ENCODE measurements at regions not wholly inside any gene's neighbourhood (a gene's known extent, or its start where the extent isn't known, plus 50 kb on each side); places are given as distances from the start of the nearest gene placed in this dataset.

DNA sequence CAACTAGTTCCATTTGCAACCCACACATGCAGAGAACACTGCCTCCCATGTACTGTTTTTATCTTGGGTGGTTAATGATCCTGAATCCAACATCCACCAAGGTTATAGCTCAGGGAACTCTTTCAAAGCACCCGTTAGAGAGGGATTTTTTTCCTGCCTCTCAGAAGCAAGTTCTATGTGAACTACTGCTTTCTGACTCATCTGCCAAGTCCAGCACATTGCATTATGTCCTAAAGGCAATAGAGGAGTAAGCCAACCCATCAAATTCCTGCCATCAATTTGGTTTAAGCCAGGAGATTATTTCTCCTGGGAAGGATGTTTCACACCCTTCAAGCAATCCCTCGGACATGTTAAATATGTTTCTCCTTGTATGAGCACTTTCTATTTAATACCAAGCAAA is 334.5 kb downstream of the GASK1B start:
- no peak for DNase-seq

- DNase-seq: no peak
Observed at GRCh38 chr4:157837071-157837703, 335.6 kb downstream of the GASK1B start.

DNA sequence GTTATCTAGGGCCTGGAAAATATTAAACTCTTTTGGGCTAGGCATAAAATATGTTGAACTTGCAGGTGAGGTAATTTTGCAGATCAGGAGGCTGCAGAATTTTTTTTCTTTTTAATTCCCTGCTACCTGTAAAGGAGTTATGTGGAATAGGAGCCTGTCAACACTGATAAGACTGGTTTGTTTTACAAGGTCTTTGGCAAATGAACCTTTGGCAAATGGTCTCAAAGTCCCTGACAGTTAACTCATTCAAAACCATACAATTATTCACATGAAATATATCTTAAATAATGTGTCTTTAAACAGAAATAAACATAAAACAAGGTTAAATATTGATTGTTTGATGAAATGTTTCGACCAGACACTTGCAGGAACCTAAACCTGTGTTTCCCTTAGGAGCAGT is 340.2 kb downstream of the GASK1B start:
- DNase-seq: no peak

- DNase-seq: no peak
Observed at GRCh38 chr4:157824021-157824420, 348.8 kb downstream of the GASK1B start.

- DNase-seq: no peak
Observed at GRCh38 chr4:157821814-157822213, 351.0 kb downstream of the GASK1B start.

DNA sequence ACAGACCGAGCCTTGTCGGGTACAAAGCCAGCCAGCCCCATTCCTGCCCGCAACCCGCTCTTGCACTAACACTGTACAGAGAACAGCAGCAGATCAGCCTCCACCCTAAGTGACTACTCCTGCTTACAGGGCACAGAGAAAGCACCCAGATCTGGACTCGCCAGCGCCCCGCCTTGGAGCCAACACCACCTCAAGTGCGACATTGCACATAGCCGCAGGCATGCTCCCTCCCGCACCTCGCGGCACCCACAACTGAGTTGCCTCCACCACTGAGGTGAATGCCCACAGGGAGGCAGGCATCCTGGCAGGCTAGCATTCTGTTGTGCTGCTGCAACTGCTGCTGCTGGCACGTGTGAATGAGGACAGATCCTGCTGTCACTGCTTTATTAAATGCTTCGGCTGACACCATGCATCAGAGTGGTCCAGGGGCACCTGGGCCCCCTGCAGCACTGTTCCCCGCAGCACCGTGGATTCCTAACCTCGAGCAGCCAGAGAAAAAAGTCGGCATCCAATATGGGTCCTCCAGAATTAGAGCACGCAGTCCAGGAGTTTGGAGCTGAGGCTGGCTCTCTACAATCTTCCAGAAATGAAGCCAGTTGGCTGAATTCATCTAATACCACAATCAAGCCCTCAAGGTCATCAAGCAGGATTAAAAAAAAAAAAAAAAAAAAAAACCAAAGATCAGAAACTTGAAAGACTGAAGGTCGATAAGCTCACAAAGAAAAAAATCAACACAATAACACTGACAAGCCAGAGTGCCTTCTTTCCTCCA is 352.9 kb downstream of the GASK1B start:
- no peak for DNase-seq

DNA sequence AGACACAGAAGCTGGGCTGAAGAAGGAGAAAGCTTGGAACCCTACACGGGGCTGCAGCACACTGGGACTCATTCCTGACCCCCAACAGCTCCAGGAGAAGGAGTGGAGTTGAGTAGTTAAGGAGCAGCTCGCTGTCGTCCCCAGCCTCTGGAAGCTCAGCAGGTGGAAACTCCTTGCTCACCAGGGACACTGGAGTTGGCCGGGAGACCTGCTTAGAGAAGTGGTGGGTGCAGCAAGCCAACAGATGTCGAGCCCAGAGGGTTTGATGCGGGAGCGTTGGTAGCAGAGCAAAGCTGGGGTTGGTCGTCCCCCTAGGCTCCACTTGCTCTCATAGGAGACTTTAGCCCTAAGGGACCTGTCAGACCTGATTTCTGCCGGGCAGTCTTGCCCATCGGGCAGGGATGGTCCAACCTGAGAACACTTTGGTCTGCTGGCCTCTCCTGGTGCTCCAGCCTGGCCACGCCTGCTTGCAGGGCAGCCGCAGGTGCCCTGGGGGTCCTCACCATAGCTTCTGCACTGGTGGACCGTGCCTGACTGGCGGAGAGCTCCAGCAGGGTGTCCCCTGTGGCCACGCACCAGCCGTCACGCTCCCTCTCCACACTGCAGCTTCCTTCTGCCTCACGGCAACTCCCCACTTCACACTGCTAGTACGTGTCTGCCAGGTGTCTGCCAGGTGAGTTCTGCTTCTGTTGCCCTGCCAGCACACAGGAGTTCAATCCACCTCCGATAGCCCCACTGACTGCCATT is 353.7 kb downstream of the GASK1B start:
- DNase-seq: no peak

GRCh38 chr4:157810137-157810774 is 362.6 kb downstream of the GASK1B start:
- no peak for DNase-seq

DNA sequence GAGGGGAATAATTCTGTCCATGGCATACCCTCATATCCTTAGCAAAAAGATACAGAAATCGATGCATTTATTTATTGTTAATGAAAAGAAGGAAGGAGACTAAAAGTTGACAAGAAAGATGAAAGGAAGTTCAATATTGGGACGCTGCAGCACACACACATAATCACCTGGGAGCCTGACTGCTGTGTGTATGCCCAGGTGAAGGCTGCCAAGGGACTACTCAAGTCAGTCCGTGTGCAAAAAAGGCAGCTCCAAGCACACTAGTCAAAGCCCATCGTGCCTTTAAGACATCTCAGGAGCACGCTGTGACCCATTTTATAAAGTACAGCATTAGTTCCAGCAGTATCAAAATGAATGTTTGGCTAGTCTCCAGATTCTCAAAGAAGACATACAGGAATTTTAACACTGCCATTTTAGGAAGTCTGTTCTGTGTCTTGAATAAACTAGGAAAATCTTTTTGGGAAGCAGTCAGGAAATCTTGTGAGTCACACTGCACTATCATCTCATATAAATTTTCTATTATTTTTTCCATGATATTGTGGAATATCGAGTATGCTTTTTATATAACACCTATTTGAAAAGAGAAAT is 363.9 kb downstream of the GASK1B start:
- no peak for DNase-seq

GRCh38 chr4:157806184-157806583 is 366.6 kb downstream of the GASK1B start:
- DNase-seq: no peak

DNA sequence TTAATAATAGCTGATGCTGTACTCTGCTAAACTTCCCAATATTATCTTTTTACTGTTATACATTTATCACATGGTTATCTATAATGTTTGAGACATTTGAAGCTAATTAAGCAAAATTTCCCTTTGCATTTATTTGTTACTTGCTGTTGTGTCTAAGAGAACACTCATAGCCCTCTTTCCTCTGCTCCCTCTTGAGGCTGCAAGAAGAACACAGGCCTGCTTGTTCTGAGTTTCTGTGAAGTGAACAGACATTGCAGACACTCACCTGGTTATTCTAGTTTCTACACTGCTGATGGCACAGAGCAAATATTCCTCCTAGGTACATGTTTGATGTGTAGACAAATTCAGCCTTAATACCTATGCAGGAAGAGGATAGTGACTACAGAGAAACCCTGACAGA is 367.8 kb downstream of the GASK1B start:
- DNase-seq: no peak

DNA sequence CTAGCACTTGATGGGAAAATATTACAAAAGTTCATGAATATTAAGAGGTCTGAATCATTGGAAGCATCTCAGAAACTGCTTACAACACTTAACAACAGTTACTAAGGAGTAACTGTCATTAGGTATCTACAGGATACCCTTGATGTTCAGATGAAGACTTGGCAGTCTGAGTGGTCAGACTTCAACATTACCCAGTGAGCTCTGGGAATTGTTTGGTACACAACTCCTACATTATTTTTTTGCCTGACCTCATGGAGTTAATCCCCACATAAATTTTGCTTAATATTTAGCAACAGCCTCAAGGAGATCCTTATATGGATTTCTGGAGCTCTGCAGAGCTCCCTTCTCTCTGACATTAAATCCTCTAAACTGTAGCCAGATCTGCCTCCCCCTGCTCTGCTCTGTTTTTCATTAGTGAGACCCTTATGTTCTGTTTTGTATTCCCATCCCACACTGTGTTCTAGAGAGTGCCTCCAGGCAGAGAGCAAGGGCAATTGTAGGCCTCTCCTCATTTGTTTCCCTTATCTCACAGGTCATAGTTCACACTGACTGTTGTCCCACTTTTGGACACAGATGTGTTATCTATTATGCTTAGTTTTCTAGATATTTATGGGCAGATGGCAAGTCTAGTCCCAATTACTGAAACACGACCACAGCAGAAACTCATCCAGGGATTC is 368.8 kb downstream of the GASK1B start:
- DNase-seq: no peak

DNA sequence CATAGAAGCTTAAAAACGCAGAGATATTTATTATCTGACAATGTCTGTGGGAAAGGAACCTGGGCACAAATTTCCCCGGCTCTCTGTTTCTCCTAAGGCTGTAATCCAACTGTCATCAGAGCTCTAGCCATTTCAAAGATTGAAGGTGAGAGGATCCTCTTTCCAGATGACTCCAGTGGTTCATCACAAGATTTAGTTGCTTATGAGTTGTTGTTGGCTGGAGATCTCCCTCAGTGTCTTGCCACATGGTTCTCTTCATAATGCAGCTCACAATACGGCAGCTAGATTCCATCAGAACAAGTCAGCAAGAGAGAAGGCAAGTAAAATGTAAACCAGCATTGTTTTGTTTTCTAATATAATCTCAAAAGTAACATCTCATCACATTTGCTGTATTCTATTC is 369.4 kb downstream of the GASK1B start:
- no peak for DNase-seq

DNA sequence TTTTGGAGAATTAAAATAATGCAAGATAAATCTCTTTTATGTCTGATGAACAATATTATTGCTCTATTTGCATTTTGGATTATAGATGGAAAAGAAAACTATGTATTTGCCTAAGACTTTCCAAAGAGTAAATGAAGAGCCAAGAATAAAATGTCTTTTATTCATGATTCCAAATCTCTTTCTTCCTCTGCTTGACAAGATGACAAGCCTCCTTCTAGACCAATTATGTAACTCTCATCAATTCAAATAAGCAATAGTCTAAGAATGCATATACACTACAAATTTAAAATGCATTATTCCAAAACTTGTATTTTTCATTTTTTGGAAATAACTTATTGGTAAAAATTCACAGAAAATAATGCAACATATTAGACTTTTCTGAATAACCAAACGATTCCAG is 377.3 kb downstream of the GASK1B start:
- DNase-seq: no peak

GRCh38 chr4:157792716-157793115 is 380.1 kb downstream of the GASK1B start:
- DNase-seq: no peak

- no peak for DNase-seq
Observed at GRCh38 chr4:157791236-157791635, 381.6 kb downstream of the GASK1B start.

DNA sequence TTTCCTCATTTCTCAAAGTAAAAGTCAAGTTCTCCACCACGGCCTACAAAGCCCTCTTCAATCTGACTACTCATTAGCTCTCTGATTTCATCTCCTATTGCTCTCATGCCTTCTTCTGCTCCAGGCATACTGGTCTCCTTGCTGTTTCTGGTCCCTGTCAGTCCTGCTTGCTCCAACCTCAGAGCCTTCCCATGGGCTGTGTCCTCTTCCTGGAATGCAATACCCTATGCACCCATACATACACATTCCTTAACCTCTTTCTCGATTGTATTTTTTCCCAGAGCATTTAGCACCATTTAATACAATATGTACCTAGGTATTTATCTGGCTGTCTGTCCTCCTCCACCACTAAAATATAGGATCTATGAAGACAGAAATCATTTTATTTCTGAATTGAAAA is 385.2 kb downstream of the GASK1B start:
- DNase-seq: no peak

DNA sequence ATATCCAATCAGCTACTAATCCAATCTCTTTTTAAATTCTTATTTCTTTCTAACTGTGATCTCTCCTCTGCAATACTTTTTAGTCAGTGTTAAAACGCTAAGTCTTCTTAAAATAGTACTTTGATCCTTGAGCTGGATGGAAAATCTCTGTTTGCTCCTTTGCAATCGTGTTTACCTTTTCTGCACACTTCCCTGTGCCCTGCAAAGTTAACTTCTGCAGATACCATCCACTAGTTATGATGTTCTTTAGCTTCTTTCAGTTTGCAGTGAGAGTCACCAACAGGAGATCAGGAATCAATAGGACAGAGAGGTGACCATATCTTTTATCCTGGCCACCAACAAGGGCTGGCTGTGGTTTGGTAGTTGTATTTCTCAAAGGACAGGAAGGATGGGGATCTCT is 391.5 kb downstream of the GASK1B start:
- no peak for DNase-seq

- DNase-seq: no peak
Observed at GRCh38 chr4:157779081-157779480, 393.7 kb downstream of the GASK1B start.

- no peak for DNase-seq
Observed at GRCh38 chr4:157776930-157777528, 395.8 kb downstream of the GASK1B start.

DNA sequence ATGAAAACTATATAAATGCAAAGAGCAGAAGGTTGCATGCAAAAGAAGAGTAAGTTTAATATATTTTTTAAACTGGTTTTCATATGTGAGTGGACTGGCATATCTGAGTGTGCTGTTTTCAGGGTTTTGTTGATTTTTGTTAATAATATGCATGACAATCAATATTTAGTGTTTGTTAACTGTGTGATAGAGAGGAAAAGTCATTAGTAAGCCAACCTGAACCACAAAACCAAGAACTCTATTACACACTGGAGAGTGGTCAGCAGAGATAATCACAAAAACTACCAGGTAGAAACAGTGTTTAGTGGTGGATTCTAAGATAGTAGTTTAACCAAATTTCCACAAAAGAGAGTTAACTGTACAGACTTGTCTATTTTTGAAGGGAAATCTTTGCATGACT is 396.9 kb downstream of the GASK1B start:
- no peak for DNase-seq

DNA sequence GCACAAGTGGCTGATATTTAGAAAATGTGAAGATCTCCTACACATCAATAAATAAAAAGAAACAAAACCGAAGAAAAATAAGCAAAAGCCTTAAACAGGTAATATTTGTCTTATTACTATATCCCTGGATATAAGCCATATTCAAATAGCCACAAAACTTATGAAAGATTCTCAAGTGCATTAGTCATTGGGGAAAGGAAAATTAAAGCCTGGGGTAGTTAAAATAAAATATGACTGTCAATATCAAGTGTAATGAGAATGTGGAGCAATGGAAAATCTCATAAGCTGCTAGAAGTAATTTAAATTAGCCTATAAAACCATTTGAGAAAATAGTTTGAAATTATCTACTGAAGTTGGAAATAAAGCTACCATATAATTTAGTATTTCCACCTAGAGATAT is 399.9 kb downstream of the GASK1B start:
- DNase-seq: no peak
